ENCODE measurements at regions not wholly inside any gene's neighbourhood (a gene's known extent, or its start where the extent isn't known, plus 50 kb on each side); places are given as distances from the start of the nearest gene placed in this dataset.

- no peaks in the 10 kb centered on the region for H3K79me2 ChIP-seq (ENCODE audit: insufficient read depth, low read length)
- H3K9ac ChIP-seq (ENCODE audit: low read depth, low read length), result no peak overlapping the region
- H3K27ac ChIP-seq (ENCODE audit: low read length), result no peak overlapping the region
- H3K27me3 ChIP-seq (ENCODE audit: insufficient read depth, low read length, poor library complexity), result no peaks in the 10 kb centered on the region
- H3K4me1 ChIP-seq (ENCODE audit: insufficient read depth, low read length), result no peaks in the 10 kb centered on the region
- ATAC-seq (ENCODE audit: insufficient read depth, low read depth) (no peak), DNase-seq (no peak)
- no peaks in the 10 kb centered on the region for H4K20me1 ChIP-seq (ENCODE audit: insufficient read depth, low read length)
- TF ChIP-seq CTCF (IDR thresholded peaks at IDR 0.05; ENCODE audit: borderline replicate concordance, extremely low read depth, low read length, poor library complexity, severe bottlenecking), result no peak
- no peak for TF ChIP-seq EZH2 (IDR thresholded peaks at IDR 0.05; ENCODE audit: borderline replicate concordance, low read depth, low read length, severe bottlenecking)
- H3K36me3 ChIP-seq (ENCODE audit: insufficient read depth, low read length), result no peaks in the 10 kb centered on the region
- no peak overlapping the region for H3K4me2 ChIP-seq (ENCODE audit: insufficient read depth, low read length)
- no peak overlapping the region for H3K4me3 ChIP-seq (ENCODE audit: low read depth in 1 of 2, low read length in 2 of 2)
- H2AFZ ChIP-seq (ENCODE audit: low read depth, low read length), result no peak overlapping the region
- no peaks in the 10 kb centered on the region for H3K9me3 ChIP-seq (ENCODE audit: insufficient read depth, low read length, severe bottlenecking)
Measured at GRCh38 chr3:105158286-105158685, 208.4 kb upstream of the ALCAM start.

GRCh38 chr3:105162448-105162847 is 204.3 kb upstream of the ALCAM start:
- DNase-seq, result no peak
- H3K9ac ChIP-seq (ENCODE audit: low read depth, low read length), result no peak overlapping the region
- H3K4me2 ChIP-seq (ENCODE audit: insufficient read depth, low read length), result no peak overlapping the region
- no peak overlapping the region for H3K4me3 ChIP-seq (ENCODE audit: low read depth in 1 of 2, low read length in 2 of 2)
- H3K79me2 ChIP-seq (ENCODE audit: insufficient read depth, low read length), result no peaks in the 10 kb centered on the region
- no peaks in the 10 kb centered on the region for H3K27me3 ChIP-seq (ENCODE audit: insufficient read depth, low read length, poor library complexity)
- TF ChIP-seq CTCF (IDR thresholded peaks at IDR 0.05; ENCODE audit: borderline replicate concordance, extremely low read depth, low read length, poor library complexity, severe bottlenecking) (no peak), EZH2 (IDR thresholded peaks at IDR 0.05; ENCODE audit: borderline replicate concordance, low read depth, low read length, severe bottlenecking) (no peak)
- H3K4me1 ChIP-seq (ENCODE audit: insufficient read depth, low read length), result no peaks in the 10 kb centered on the region
- no peaks in the 10 kb centered on the region for H4K20me1 ChIP-seq (ENCODE audit: insufficient read depth, low read length)
- no peak for ATAC-seq (ENCODE audit: insufficient read depth, low read depth)
- H3K36me3 ChIP-seq (ENCODE audit: insufficient read depth, low read length), result no peaks in the 10 kb centered on the region
- H3K27ac ChIP-seq (ENCODE audit: low read length), result no peak overlapping the region
- H3K9me3 ChIP-seq (ENCODE audit: insufficient read depth, low read length, severe bottlenecking), result no peaks in the 10 kb centered on the region
- no peak overlapping the region for H2AFZ ChIP-seq (ENCODE audit: low read depth, low read length)

- H3K36me3 ChIP-seq (ENCODE audit: insufficient read depth, low read length), result no peaks in the 10 kb centered on the region
- no peak overlapping the region for H3K27ac ChIP-seq (ENCODE audit: low read length)
- H2AFZ ChIP-seq (ENCODE audit: low read depth, low read length), result no peak overlapping the region
- H3K79me2 ChIP-seq (ENCODE audit: insufficient read depth, low read length), result no peaks in the 10 kb centered on the region
- no peaks in the 10 kb centered on the region for H3K4me1 ChIP-seq (ENCODE audit: insufficient read depth, low read length)
- H4K20me1 ChIP-seq (ENCODE audit: insufficient read depth, low read length), result no peaks in the 10 kb centered on the region
- no peak overlapping the region for H3K4me2 ChIP-seq (ENCODE audit: insufficient read depth, low read length)
- H3K9ac ChIP-seq (ENCODE audit: low read depth, low read length), result no peak overlapping the region
- ATAC-seq (ENCODE audit: insufficient read depth, low read depth) (no peak), DNase-seq (no peak)
- no peak for TF ChIP-seq CTCF (IDR thresholded peaks at IDR 0.05; ENCODE audit: borderline replicate concordance, extremely low read depth, low read length, poor library complexity, severe bottlenecking)
- no peak overlapping the region for H3K4me3 ChIP-seq (ENCODE audit: low read depth in 1 of 2, low read length in 2 of 2)
- no peaks in the 10 kb centered on the region for H3K27me3 ChIP-seq (ENCODE audit: insufficient read depth, low read length, poor library complexity)
- no peaks in the 10 kb centered on the region for H3K9me3 ChIP-seq (ENCODE audit: insufficient read depth, low read length, severe bottlenecking)
Measured at GRCh38 chr3:105166893-105167292, 199.8 kb upstream of the ALCAM start.

- H3K4me3 ChIP-seq (ENCODE audit: low read depth in 1 of 2, low read length in 2 of 2), result no peak overlapping the region
- no peak overlapping the region for H2AFZ ChIP-seq (ENCODE audit: low read depth, low read length)
- DNase-seq (no peak), ATAC-seq (ENCODE audit: insufficient read depth, low read depth) (no peak)
- H3K9ac ChIP-seq (ENCODE audit: low read depth, low read length), result no peak overlapping the region
- H3K79me2 ChIP-seq (ENCODE audit: insufficient read depth, low read length), result no peaks in the 10 kb centered on the region
- H3K27me3 ChIP-seq (ENCODE audit: insufficient read depth, low read length, poor library complexity), result no peaks in the 10 kb centered on the region
- TF ChIP-seq CTCF (IDR thresholded peaks at IDR 0.05; ENCODE audit: borderline replicate concordance, extremely low read depth, low read length, poor library complexity, severe bottlenecking) (no peak), EZH2 (IDR thresholded peaks at IDR 0.05; ENCODE audit: borderline replicate concordance, low read depth, low read length, severe bottlenecking) (no peak)
- no peak overlapping the region for H3K4me2 ChIP-seq (ENCODE audit: insufficient read depth, low read length)
- no peak overlapping the region for H3K27ac ChIP-seq (ENCODE audit: low read length)
- no peaks in the 10 kb centered on the region for H4K20me1 ChIP-seq (ENCODE audit: insufficient read depth, low read length)
- H3K36me3 ChIP-seq (ENCODE audit: insufficient read depth, low read length), result no peaks in the 10 kb centered on the region
- H3K4me1 ChIP-seq (ENCODE audit: insufficient read depth, low read length), result no peaks in the 10 kb centered on the region
- no peaks in the 10 kb centered on the region for H3K9me3 ChIP-seq (ENCODE audit: insufficient read depth, low read length, severe bottlenecking)
Measured at GRCh38 chr3:105170423-105170822, 196.3 kb upstream of the ALCAM start.
